Activated CD8-positive, alpha-beta memory T cell treated with anti-CD3 and anti-CD28 coated beads for 48 hours (primary cell): ENCODE measurements at regions not wholly inside any gene's neighbourhood (a gene's known extent, or its start where the extent isn't known, plus 50 kb on each side); places are given as distances from the start of the nearest gene placed in this dataset.

Source experiments
- DNase-seq, 3 experiments: peaks; one replicate each; pipeline ENCODE4 v3.0.0-alpha.2; 2020; ENCODE audit warnings: low read depth in 2 of 3, low spot score in 2 of 3

- DNase-seq: no peak
Measured at GRCh38 chr2:489084-489483, 188.1 kb downstream of the TMEM18 start.

GRCh38 chr2:487186-488079, 189.8 kb downstream of the TMEM18 start:
- no peak for DNase-seq

GRCh38 chr2:486371-486770, 190.8 kb downstream of the TMEM18 start:
- DNase-seq: no peak

GRCh38 chr2:481388-481787, 193.5 kb upstream of the ALKAL2 start:
- no peak for DNase-seq

GRCh38 chr2:479490-480176, 191.7 kb upstream of the ALKAL2 start:
- no peak for DNase-seq

GRCh38 chr2:479031-479430, 191.1 kb upstream of the ALKAL2 start:
- no peak for DNase-seq

- no peak for DNase-seq
Measured at GRCh38 chr2:471560-471959, 183.7 kb upstream of the ALKAL2 start.

- DNase-seq: no peak
Measured at GRCh38 chr2:469514-469913, 181.6 kb upstream of the ALKAL2 start.

GRCh38 chr2:468648-469336, 180.9 kb upstream of the ALKAL2 start:
- DNase-seq: no peak

- DNase-seq: no peak
Measured at GRCh38 chr2:467892-468647, 180.2 kb upstream of the ALKAL2 start.

- no peak for DNase-seq
Measured at GRCh38 chr2:467543-467891, 179.6 kb upstream of the ALKAL2 start.

- no peak for DNase-seq
Measured at GRCh38 chr2:467101-467500, 179.2 kb upstream of the ALKAL2 start.

GRCh38 chr2:464562-465309, 176.8 kb upstream of the ALKAL2 start:
- no peak for DNase-seq

- DNase-seq: no peak
Measured at GRCh38 chr2:460861-461260, 173.0 kb upstream of the ALKAL2 start.

- DNase-seq: no peak
Measured at GRCh38 chr2:459931-460330, 172.0 kb upstream of the ALKAL2 start.

- DNase-seq: no peak
Measured at GRCh38 chr2:458425-458815, 170.5 kb upstream of the ALKAL2 start.

GRCh38 chr2:457792-458424, 170.0 kb upstream of the ALKAL2 start:
- DNase-seq: no peak

- DNase-seq: no peak
Measured at GRCh38 chr2:457262-457661, 169.4 kb upstream of the ALKAL2 start.

GRCh38 chr2:455913-456312, 168.0 kb upstream of the ALKAL2 start:
- no peak for DNase-seq

- DNase-seq: no peak
Measured at GRCh38 chr2:455015-455705, 167.3 kb upstream of the ALKAL2 start.
